Fibroblast of skin of scalp (primary cell): ENCODE measurements at regions not wholly inside any gene's neighbourhood (a gene's known extent, or its start where the extent isn't known, plus 50 kb on each side); places are given as distances from the start of the nearest gene placed in this dataset.
"Not testable (repeated sequence)": the region's sequence is repeated elsewhere in the genome, so short reads cannot be mapped to it uniquely, and the experiment has no call there.

ENCODE experiments used
- DNase-seq: peaks from one replicate; pipeline ENCODE4 v3.0.0-alpha.2; 2013

DNA sequence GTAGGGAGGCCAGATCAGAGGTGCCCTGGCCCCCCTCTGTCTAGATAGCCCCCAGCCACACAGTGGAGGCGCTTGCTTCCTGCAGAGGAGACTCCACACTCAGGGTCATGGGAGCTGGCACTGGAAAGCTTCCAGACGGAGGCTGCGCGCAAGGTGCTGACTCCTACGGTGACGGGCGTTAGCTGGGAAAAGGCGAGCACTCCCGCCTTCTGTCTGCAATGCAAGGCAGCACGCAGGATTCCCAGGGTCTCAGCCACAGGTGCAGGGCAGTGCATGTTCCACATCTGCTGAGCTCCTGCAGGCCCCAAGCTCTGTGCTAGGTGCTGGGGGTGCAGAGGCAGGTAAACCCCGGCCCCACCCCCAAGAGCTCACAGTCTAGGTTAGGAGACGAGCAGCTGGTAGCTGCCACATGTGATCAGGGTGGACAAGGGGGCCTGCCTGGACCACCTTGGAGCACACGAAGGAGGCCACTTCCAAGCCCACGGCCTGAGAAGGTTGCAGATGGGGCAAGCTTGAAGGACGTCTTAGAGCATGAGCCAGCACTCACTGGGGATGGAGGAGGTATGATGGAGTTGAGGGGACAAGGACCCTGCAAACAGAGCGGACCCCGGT is 310.9 kb upstream of the DIO3 start:
- DNase-seq: no peak

- DNase-seq: no peak
Measured at GRCh38 chr14:101250948-101251811, 310.1 kb upstream of the DIO3 start.

DNA sequence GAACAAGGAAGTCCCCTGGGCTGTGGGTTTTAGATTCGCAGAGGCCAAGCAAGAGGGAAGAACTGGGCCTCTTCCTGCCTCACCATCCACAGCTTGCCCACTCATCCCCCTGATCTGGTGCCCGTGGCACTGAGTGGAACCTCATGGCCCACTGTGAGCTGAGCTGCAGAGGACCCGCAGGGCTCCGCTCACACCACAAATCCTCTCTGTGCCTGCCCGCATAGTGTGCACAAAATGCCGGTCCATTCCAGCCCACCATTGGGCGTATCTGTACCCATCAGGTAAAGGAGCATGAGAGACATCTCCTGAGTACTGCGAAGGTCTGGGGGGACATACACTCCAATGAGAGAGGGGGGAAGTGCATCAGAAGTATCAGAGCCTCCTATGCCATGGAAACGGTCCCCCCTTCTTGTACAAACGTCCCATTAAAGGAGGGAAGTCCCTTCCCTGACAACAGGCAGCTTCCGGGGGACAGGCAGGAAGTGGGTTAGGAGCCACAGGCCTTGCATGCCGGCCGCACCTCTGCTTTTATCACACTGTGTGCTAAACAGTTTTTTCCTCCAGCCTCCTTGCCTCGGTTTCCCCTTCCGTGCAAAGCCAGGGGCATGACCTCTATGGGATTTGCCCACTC is 309.4 kb upstream of the DIO3 start:
- no peak for DNase-seq

DNA sequence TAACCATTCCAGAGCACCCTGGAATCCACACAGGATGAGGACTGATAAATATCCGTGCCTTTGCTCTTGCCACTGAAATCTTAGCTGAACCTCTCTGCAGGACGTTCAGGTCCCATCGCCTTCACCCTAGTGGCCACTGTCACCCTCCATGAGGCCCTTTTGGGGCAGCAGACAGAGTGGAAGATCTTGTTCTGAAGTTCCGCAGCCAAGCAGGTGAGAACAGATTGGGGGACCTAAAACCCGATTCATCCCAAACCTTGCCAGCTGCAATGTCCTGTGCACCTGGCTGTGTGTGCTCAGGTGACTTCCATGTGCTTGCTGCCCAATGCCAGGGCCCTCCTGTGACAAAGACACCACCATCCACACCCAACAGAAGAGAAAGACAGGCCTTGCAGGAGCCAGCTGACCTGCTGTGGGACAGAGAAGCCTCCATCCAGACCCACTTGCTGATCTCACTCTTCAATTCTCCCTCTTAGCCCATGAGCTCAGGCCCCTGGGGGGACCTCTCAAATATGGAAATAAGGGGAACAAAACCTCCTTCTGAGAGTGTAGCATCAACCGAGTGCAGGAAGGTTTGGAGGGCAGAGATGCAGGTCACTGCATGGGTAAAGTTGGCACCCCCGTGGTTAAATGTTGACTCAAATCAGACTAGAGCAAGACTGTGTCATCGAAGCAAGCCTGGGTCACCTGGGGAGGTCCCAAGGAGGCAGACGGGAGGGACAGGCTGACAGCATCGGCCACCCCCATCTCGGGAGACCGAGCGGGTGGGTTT is 308.7 kb upstream of the DIO3 start:
- DNase-seq: no peak

- no peak for DNase-seq
Measured at GRCh38 chr14:101253948-101254347, 307.3 kb upstream of the DIO3 start.

DNA sequence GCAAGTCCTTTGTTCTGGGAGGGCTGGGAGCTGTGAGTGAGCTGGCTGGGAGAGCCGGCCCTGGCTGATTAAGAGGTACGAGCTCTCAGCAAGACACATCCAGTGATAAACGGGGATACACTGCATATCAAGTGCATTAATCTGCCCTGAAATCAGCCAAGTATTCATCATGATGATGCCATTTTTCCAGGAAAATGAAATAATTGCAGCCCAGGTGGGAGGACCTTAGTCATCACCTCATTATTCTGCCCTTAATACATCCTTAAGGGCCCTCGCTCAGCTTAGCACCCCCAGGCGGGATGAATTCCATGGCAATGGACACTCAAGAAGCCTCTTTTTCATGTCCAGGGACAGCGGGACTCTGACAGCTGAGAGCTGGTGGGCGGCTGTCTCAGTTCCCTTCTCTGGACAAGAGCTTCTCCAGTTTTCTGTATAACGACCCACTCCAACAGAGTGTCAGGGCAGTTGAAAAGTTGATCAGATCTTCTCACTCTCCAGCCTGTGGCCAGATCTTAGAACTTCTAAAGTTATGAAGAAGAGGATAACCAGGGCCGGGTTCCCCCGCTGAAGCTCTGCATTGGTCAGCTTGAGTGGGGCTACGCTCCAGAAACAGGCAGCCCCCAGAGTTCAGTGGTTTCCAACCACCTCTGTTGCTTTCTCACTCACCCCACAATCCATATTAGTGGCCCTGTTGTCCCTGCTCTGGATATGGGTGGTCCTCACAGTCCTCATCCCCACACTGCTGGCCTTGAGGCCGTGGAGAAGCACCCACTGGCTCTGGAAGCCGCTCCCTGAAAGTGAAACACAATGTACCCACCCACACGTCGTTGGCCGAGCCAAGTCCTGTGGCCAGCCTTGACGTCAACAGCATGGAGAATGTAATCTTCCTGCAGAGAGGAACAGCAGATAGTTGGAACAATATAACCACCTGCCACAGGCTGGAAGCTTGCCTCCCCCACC is 306.2 kb upstream of the DIO3 start:
- no peak for DNase-seq

GRCh38 chr14:101255765-101256125 is 305.6 kb upstream of the DIO3 start:
- no peak for DNase-seq

DNA sequence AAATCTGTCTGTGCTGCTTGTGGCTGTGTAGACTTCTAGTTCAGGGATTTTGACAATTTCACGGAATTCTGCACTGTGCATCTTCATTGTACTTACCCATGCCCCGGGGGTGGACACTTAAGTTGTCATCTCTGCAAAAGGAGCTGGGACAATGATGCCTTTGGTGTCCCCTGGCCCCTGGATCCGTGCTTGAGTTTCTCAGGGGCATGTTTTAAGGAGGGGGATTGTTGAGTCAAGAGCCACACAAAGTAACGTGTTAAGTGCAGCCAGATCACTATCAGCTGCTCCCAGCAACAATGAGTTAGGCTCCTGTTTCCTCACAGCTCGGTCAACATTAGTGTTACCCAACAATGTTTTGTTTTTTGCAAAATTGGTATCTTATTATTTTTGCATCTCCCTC is 305.0 kb upstream of the DIO3 start:
- no peak for DNase-seq

DNA sequence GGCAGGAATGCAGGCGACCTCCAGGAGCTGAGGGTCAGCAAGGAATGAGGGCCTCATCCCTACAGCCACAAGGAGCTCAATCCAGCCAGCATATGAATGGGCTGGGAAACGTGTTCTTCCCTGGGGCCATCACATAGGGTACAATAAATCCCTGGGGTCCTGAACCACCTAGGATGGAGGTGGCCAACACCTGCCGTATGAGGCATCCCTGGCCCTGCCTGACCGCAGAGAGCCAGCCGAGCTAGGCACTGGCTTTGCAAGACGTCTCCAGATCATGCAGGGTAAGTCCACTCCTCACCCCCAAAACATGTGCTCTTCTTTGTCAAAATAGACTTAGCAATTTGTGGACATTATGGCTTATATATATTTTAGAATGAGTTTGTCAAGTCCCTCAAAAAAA is 303.7 kb upstream of the DIO3 start:
- no peak for DNase-seq

DNA sequence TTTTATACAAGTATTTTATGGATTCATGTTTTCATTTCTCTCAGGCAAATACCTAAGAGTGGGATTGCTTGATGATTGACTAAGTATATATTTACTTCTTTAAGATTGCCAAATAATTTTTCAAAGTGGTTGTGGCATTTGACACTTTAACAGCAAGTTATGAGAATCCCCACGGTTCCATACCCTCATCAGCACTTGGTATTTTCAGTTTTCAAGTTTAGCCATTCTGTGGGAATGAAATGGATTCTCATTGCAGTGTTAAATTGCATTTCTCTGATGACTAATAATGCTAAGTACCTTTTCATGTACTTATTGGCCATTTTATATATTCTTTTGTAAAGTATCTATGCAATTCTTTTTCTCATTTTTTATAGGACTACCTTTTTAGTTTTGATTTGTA is 301.5 kb upstream of the DIO3 start:
- DNase-seq: no peak

DNA sequence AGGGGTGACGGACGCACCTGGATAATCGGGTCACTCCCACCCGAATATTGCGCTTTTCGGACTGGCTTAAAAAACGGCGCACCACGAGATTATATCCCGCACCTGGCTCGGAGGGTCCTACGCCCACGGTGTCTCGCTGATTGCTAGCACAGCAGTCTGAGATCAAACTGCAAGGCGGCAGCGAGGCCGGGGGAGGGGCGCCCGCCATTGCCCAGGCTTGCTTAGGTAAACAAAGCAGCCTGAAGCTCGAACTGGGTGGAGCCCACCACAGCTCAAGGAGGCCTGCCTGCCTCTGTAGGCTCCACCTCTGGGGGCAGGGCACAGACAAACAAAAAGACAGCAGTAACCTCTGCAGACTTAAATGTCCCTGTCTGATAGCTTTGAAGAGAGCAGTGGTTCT is 294.9 kb upstream of the DIO3 start:
- not testable (repeated sequence) for DNase-seq

DNA sequence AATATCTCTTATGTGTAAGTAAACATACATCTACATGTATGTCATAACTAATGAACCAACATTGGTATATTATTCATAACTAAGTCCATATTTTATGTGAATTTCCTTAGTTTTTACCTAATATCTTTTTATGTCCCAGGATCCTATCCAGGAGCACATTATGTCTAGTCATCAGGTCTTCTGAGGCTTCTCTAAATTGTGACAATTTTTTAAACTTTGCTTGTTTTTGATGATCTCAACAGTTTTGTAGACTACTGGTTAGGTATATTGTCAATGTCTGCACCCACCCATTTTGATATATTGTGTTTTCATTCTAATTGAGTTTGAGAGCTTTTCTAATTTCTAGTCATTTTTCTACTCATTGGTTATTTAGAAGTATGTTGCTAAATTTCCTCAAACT is 288.2 kb upstream of the DIO3 start:
- no peak for DNase-seq

- DNase-seq: no peak
Measured at GRCh38 chr14:101276309-101277091, 284.8 kb upstream of the DIO3 start.

- no peak for DNase-seq
Measured at GRCh38 chr14:101282418-101282817, 278.9 kb upstream of the DIO3 start.

DNA sequence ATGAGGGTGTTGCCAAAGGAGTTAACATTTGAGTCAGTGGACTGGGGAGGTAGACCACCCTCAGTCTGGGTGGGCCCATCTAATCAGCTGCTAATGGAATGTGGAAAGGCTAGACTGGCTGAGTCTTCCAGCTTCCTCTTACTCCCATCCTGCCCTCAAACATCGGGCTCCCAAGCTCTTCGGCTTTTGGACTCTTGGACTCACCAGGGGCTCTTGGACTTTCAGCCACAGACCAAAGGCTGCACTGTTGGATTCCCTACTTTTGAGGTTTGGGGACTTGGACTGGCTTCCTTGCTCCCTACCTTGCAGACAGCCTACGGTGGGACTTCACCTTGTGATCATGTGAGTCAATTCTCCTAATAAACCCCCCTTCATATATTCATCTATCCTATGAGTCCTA is 276.6 kb upstream of the DIO3 start:
- no peak for DNase-seq

DNA sequence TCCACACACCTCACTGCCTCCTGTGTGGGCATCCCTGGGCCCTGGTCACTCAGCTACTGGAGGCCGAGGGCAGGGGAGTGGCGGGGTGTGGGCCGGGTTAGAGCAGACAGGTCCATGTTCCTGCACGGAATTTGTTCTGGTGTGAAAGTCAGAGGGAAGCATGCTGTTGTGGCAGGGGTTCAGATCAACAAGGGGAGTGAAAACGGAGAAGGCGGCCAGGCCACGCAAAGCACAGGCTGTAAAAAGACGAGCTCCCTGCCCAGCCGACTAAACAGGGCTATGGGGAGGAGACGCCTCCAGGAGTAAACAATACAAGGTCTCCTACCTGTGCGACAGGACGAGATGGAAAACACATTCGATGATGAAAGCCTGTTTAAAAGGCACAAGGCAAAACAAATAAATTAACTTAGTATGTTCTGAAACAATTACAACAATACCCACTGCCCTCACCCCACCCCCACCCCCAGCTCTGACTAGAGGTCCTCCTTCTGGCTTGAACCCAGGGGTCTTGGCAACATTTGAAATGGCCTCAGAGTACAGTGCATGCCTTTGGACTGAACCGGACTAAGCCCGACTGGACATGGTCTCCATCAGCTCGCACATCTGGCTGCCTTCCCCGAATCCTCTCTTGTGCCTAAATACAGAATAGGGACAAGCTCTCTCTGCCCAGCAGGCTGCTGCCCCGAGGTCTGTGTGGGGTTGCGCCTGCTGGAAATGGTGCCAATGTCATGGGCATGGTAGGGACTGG is 274.9 kb upstream of the DIO3 start:
- no peak for DNase-seq

DNA sequence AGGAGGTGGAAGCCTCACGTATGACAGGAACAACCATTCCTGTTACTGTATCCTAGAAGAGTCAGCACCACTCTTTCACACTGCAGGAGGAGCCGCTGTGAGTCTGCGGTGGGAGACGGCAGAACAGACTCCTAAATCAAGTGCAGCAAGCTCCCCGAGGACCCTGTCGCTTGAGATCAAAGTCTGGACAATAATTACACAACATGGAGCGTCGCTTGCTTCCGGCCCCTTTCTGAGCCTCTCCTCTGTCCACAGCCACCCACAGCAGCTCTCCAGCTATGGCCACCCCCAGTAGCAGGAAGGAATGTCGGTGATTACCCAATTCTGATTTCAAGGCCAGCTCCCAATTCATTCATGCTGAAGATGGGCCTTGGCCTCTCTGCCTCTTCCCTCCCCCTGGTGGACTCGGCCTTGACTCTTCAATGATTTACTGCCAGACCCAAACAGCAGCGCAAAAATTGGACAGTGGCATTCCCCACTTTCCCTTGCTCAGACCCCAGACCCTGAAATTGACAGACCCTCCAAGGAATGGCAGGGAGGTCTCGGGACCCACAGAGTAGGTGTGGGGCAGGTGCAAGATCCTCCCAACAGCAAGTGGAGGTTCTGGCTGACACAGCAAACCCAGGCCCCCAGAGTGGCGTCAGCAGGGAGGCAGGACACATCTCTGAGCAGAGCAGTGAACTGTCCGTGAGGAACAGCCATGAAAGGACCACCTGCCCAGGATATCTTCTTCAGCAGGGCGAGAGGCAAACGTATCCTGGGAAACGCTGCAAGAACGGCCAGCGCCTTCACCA is 272.7 kb upstream of the DIO3 start:
- DNase-seq: peak; percentile 1

DNA sequence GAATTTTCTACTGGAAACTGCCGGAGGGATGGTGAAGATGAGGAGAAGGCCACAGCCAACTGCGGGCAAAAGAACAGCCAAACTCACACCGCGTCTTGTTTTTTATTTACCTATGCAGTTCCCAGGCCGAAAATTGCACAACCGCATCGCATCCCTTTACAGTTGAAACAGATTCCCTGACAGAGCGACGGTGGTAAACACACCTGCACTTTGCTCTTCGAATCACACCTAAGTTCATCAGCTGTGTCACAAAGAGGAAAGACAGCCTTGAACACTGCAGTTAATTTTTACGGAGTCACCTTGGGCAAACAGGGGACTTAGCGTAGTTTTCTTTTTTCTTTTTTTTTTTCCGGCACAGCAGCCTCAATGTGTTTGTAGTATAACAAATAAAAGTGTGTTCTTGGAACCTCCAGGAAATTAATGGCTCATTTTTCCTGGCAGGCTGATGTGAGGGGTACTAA is 272.0 kb upstream of the DIO3 start:
- no peak for DNase-seq

DNA sequence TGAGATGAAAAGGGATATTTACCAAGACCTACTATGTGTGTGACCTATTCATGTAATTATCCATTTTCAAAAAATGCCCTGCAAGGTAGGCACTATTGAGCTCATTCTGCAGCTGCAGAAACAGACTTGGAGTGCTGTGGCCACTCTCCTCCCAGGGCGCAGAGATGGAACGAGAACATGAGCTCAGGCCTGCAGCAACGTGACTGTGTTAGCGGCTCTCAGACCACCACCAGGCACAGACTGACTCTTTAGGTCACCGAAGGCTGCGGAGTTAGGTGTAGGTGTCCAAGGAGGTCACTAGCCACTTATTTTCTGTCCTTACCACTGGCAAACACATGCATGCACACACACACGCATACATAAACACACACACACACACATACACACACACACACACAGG is 271.4 kb upstream of the DIO3 start:
- no peak for DNase-seq
